Activated T-cell treated with anti-CD3 and anti-CD28 coated beads, Interleukin-2, amount 50 U/mL, for 48 hours (primary cell): ENCODE measurements at regions not wholly inside any gene's neighbourhood (a gene's known extent, or its start where the extent isn't known, plus 50 kb on each side); places are given as distances from the start of the nearest gene placed in this dataset.
"Not testable (repeated sequence)": the region's sequence is repeated elsewhere in the genome, so short reads cannot be mapped to it uniquely, and the experiment has no call there.

ENCODE experiments used
- DNase-seq, 2 experiments: peaks; one replicate each; pipeline ENCODE4 v3.0.0-alpha.2; 2020

- no peak for DNase-seq
Measured at GRCh38 chr4:82171531-82172155, 202.1 kb downstream of the HNRNPD start.

GRCh38 chr4:82149750-82150149, 224.0 kb downstream of the HNRNPD start:
- no peak for DNase-seq

GRCh38 chr4:82145850-82146249, 227.9 kb downstream of the HNRNPD start:
- DNase-seq, result no peak

- DNase-seq, result no peak
Measured at GRCh38 chr4:82140422-82140821, 233.4 kb downstream of the HNRNPD start.

- DNase-seq, result no peak
Measured at GRCh38 chr4:82139287-82139686, 234.5 kb downstream of the HNRNPD start.

GRCh38 chr4:82138374-82138773, 235.4 kb downstream of the HNRNPD start:
- DNase-seq, result peak; percentile 19 to 30

- DNase-seq, result no peak
Measured at GRCh38 chr4:82136161-82136801, 237.5 kb downstream of the HNRNPD start.

- no peak for DNase-seq
Measured at GRCh38 chr4:82128355-82128754, 245.4 kb downstream of the HNRNPD start.

- no peak for DNase-seq
Measured at GRCh38 chr4:82126512-82127040, 247.2 kb downstream of the HNRNPD start.

- no peak for DNase-seq
Measured at GRCh38 chr4:82125787-82126297, 247.9 kb downstream of the HNRNPD start.

GRCh38 chr4:82124932-82125786, 248.6 kb downstream of the HNRNPD start:
- DNase-seq, result no peak

- no peak for DNase-seq
Measured at GRCh38 chr4:82124365-82124764, 249.4 kb downstream of the HNRNPD start.

- no peak for DNase-seq
Measured at GRCh38 chr4:82123934-82124333, 249.9 kb downstream of the HNRNPD start.

GRCh38 chr4:82115183-82115582, 258.6 kb downstream of the HNRNPD start:
- not testable (repeated sequence) for DNase-seq

GRCh38 chr4:82108506-82108905, 265.3 kb downstream of the HNRNPD start:
- DNase-seq, result no peak

GRCh38 chr4:82104578-82104977, 269.2 kb downstream of the HNRNPD start:
- no peak for DNase-seq

- DNase-seq, result no peak
Measured at GRCh38 chr4:82099928-82100579, 273.7 kb downstream of the HNRNPD start.

GRCh38 chr4:82097504-82097903, 276.3 kb downstream of the HNRNPD start:
- DNase-seq, result no peak

GRCh38 chr4:82090717-82091116, 283.1 kb downstream of the HNRNPD start:
- DNase-seq, result no peak

GRCh38 chr4:82084747-82085146, 289.0 kb downstream of the HNRNPD start:
- DNase-seq, result no peak

- DNase-seq, result not testable (repeated sequence)
Measured at GRCh38 chr4:82077471-82077995, 296.3 kb downstream of the HNRNPD start.

GRCh38 chr4:82076809-82077208, 297.0 kb downstream of the HNRNPD start:
- no peak for DNase-seq

- no peak for DNase-seq
Measured at GRCh38 chr4:82076359-82076758, 297.4 kb downstream of the HNRNPD start.
